Neutrophil (primary cell): ENCODE measurements at regions not wholly inside any gene's neighbourhood (a gene's known extent, or its start where the extent isn't known, plus 50 kb on each side); places are given as distances from the start of the nearest gene placed in this dataset.

Experiments
- H3K27ac ChIP-seq: fragments of 200-600 bp; sonication (generic); 2 replicates; pipeline ENCODE4 v1.5.1; 2016; ENCODE audit warnings: mild to moderate bottlenecking, moderate library complexity
- H3K27me3 ChIP-seq: fragments of 200-600 bp; sonication (generic); 2 replicates; pipeline ENCODE4 v1.6.0; 2016; ENCODE audit warnings: mild to moderate bottlenecking
- H3K36me3 ChIP-seq: fragments of 200-600 bp; sonication (generic); 2 replicates; pipeline ENCODE4 v1.5.1; 2017
- H3K4me1 ChIP-seq, 2 experiments: fragments of 200-600 bp in 1 of 2; sonication (generic) in 1 of 2; 1 replicate in 1 of 2; 2 replicates in 1 of 2; pipeline versions ENCODE4 v1.5.1 to v1.6.1; 2013 to 2016; ENCODE audit warnings: low read depth in 1 of 2, low read length in 1 of 2, mild to moderate bottlenecking in 1 of 2, moderate library complexity in 1 of 2; ENCODE audit not compliant: control insufficient read depth in 1 of 2, insufficient read depth in 1 of 2
- H3K4me3 ChIP-seq, 2 experiments: fragments of 200-600 bp in 1 of 2; sonication (generic) in 1 of 2; 1 replicate in 1 of 2; 2 replicates in 1 of 2; pipeline ENCODE4 v1.5.1; 2013 to 2016; ENCODE audit warnings: low read depth in 1 of 2, low read length in 1 of 2, mild to moderate bottlenecking in 1 of 2, moderate library complexity in 1 of 2
- H3K9me3 ChIP-seq: fragments of 200-600 bp; sonication (generic); 2 replicates; pipeline ENCODE4 v1.5.1; 2016
- TF ChIP-seq, protein P1 (sequence below): fragments of 200-600 bp; sonication (generic); IDR thresholded peaks from 2 replicates; pipeline ENCODE4 v1.5.1; 2016; ENCODE audit warnings: antibody characterized with exemption

GRCh38 chr3:117927825-117928224 is 1106.8 kb downstream of the IGSF11 start:
- Histone ChIP-seq H3K27me3 (no peaks in the 10 kb centered on the region), H3K36me3 (no peaks in the 10 kb centered on the region), H3K4me3 (no peak overlapping the region), H3K4me1 (no peaks in the 10 kb centered on the region), H3K9me3 (no peaks in the 10 kb centered on the region), H3K27ac (no peak overlapping the region)
- TF ChIP-seq, protein P1, sequence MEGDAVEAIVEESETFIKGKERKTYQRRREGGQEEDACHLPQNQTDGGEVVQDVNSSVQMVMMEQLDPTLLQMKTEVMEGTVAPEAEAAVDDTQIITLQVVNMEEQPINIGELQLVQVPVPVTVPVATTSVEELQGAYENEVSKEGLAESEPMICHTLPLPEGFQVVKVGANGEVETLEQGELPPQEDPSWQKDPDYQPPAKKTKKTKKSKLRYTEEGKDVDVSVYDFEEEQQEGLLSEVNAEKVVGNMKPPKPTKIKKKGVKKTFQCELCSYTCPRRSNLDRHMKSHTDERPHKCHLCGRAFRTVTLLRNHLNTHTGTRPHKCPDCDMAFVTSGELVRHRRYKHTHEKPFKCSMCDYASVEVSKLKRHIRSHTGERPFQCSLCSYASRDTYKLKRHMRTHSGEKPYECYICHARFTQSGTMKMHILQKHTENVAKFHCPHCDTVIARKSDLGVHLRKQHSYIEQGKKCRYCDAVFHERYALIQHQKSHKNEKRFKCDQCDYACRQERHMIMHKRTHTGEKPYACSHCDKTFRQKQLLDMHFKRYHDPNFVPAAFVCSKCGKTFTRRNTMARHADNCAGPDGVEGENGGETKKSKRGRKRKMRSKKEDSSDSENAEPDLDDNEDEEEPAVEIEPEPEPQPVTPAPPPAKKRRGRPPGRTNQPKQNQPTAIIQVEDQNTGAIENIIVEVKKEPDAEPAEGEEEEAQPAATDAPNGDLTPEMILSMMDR = no peak

DNA sequence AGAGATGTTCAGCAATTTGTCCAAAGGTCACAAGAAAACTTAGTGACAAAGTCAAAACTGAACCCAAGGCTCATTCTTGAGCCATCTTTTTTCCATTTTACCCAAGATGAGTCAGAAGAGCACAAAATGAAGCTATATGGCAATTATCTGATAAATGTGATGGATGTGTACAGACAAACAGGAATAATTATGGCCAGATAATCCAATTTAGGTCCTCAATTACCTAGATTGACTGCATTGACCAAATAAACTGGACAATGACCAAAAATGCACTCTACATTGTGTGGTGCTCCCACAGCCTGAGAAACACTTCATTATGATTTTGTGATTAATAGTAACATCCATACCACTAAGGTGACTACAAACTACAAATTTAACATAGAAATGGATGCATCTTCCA is 1105.8 kb downstream of the IGSF11 start:
- no peak overlapping the region for H3K4me3 ChIP-seq
- no peak overlapping the region for H3K27ac ChIP-seq
- H3K27me3 ChIP-seq = no peaks in the 10 kb centered on the region
- TF ChIP-seq, protein P1 = no peak
- H3K4me1 ChIP-seq = no peaks in the 10 kb centered on the region
- H3K36me3 ChIP-seq = no peaks in the 10 kb centered on the region
- H3K9me3 ChIP-seq = no peaks in the 10 kb centered on the region

- Histone ChIP-seq H3K4me3 (no peak overlapping the region), H3K36me3 (no peaks in the 10 kb centered on the region), H3K9me3 (no peaks in the 10 kb centered on the region), H3K27ac (no peak overlapping the region), H3K4me1 (no peaks in the 10 kb centered on the region), H3K27me3 (no peaks in the 10 kb centered on the region)
- TF ChIP-seq, protein P1 = no peak
Observed at GRCh38 chr3:117932441-117932840, 1102.2 kb downstream of the IGSF11 start.

GRCh38 chr3:117936159-117936558 is 1098.5 kb downstream of the IGSF11 start:
- no peak overlapping the region for H3K4me3 ChIP-seq
- no peaks in the 10 kb centered on the region for H3K4me1 ChIP-seq
- no peaks in the 10 kb centered on the region for H3K9me3 ChIP-seq
- no peaks in the 10 kb centered on the region for H3K36me3 ChIP-seq
- no peaks in the 10 kb centered on the region for H3K27me3 ChIP-seq
- H3K27ac ChIP-seq = no peak overlapping the region
- TF ChIP-seq, protein P1 = no peak

DNA sequence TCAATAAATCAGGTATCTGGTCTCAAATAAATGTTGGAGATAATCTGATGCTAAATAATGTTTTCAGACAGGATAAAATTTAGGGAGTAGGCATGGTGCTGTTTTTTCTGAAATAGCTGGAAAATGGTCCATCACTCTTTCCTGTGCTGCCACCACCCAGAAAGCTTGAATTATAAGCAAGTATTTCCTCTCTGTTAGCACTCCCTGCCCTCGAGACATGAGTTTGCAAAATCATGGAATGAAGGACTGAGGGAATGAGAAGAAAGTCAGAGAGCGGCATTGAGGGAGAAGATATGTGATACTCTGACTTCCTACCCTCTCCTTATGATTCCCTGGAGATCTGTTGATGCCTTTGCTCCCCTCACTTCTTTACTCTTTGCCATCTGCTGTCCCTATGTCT is 1095.7 kb downstream of the IGSF11 start:
- Histone ChIP-seq H3K27me3 (no peaks in the 10 kb centered on the region), H3K36me3 (no peaks in the 10 kb centered on the region), H3K4me1 (no peaks in the 10 kb centered on the region), H3K4me3 (no peak overlapping the region), H3K9me3 (no peaks in the 10 kb centered on the region), H3K27ac (no peak overlapping the region)
- TF ChIP-seq, protein P1 = no peak
